IPS-15b (cell line): ENCODE measurements at regions not wholly inside any gene's neighbourhood (a gene's known extent, or its start where the extent isn't known, plus 50 kb on each side); places are given as distances from the start of the nearest gene placed in this dataset.

Source experiments
- H3K27me3 ChIP-seq: one replicate; pipeline ENCODE4 v1.6.1; 2013; ENCODE audit warnings: low read length; ENCODE audit not compliant: control insufficient read depth, insufficient read depth
- H3K36me3 ChIP-seq: one replicate; pipeline ENCODE4 v1.6.1; 2013; ENCODE audit warnings: low read length; ENCODE audit not compliant: control insufficient read depth, insufficient read depth
- H3K4me1 ChIP-seq: one replicate; pipeline ENCODE4 v1.6.1; 2013; ENCODE audit warnings: mild to moderate bottlenecking, low read length; ENCODE audit not compliant: control insufficient read depth, insufficient read depth
- H3K4me3 ChIP-seq: one replicate; pipeline ENCODE4 v1.5.1; 2013; ENCODE audit warnings: low read depth, low read length
- H3K9ac ChIP-seq: one replicate; pipeline ENCODE4 v1.6.1; 2013; ENCODE audit warnings: low read depth, mild to moderate bottlenecking, low read length
- H3K9me3 ChIP-seq: one replicate; pipeline ENCODE4 v1.6.1; 2013; ENCODE audit warnings: mild to moderate bottlenecking, low read length; ENCODE audit not compliant: control insufficient read depth, insufficient read depth

DNA sequence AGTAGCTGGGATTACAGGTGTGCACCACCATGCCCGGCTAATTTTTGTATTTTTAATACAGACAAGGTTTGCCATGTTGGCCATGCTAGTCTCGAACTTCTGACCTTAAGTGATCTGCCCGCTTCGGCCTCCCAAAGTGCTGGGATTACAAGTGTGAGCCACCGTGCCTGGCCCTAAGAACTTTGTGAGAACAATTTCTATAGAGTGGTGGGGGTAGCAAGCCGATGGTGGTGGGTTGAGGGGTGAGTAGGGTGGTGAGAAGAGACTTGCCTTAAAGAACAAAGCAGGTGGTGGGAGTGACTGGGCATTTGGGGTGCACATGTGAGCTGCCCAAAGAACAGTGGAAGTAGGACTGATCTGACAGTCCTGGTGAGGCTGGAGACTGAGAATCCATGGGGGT is 76.0 kb upstream of the ASB18 start:
- Histone ChIP-seq H3K4me1 (peaks cover 2% of the 10 kb centered on the region), H3K9me3 (no peaks in the 10 kb centered on the region), H3K27me3 (no peaks in the 10 kb centered on the region), H3K9ac (no peak overlapping the region), H3K36me3 (peaks cover 7% of the 10 kb centered on the region), H3K4me3 (no peak overlapping the region)

GRCh38 chr2:236341067-236341466 is 76.9 kb upstream of the ASB18 start:
- Histone ChIP-seq H3K36me3 (peaks cover 7% of the 10 kb centered on the region), H3K9me3 (no peaks in the 10 kb centered on the region), H3K9ac (no peak overlapping the region), H3K4me3 (no peak overlapping the region), H3K4me1 (peaks cover 2% of the 10 kb centered on the region), H3K27me3 (no peaks in the 10 kb centered on the region)

GRCh38 chr2:236341721-236342120 is 77.5 kb upstream of the ASB18 start:
- Histone ChIP-seq H3K36me3 (peaks cover 7% of the 10 kb centered on the region), H3K27me3 (no peaks in the 10 kb centered on the region), H3K4me1 (peaks cover 2% of the 10 kb centered on the region), H3K9ac (no peak overlapping the region), H3K9me3 (no peaks in the 10 kb centered on the region), H3K4me3 (no peak overlapping the region)

GRCh38 chr2:236342507-236342906 is 78.3 kb upstream of the ASB18 start:
- H3K4me1 ChIP-seq, result peaks cover 2% of the 10 kb centered on the region
- H3K36me3 ChIP-seq, result peaks cover 7% of the 10 kb centered on the region
- H3K4me3 ChIP-seq, result no peak overlapping the region
- no peaks in the 10 kb centered on the region for H3K9me3 ChIP-seq
- H3K27me3 ChIP-seq, result no peaks in the 10 kb centered on the region
- H3K9ac ChIP-seq, result no peak overlapping the region

- Histone ChIP-seq H3K9ac (no peak overlapping the region), H3K4me1 (peaks cover 2% of the 10 kb centered on the region)
Observed at GRCh38 chr2:236342951-236343350, 78.7 kb upstream of the ASB18 start.

GRCh38 chr2:236343400-236344161 is 79.4 kb upstream of the ASB18 start:
- no peaks in the 10 kb centered on the region for H3K27me3 ChIP-seq
- H3K4me3 ChIP-seq, result no peak overlapping the region
- no peak overlapping the region for H3K9ac ChIP-seq
- peaks cover 7% of the 10 kb centered on the region for H3K36me3 ChIP-seq
- no peaks in the 10 kb centered on the region for H3K9me3 ChIP-seq
- peaks cover 2% of the 10 kb centered on the region for H3K4me1 ChIP-seq

More at GRCh38 chr2:236342951-236343350, 78.7 kb upstream of the ASB18 start:
- Histone ChIP-seq H3K4me3 (no peak overlapping the region), H3K36me3 (peaks cover 7% of the 10 kb centered on the region), H3K27me3 (no peaks in the 10 kb centered on the region), H3K9me3 (no peaks in the 10 kb centered on the region)

- peaks cover 7% of the 10 kb centered on the region for H3K36me3 ChIP-seq
- H3K9me3 ChIP-seq, result no peaks in the 10 kb centered on the region
- no peak overlapping the region for H3K4me3 ChIP-seq
- H3K27me3 ChIP-seq, result no peaks in the 10 kb centered on the region
- H3K4me1 ChIP-seq, result peaks cover 2% of the 10 kb centered on the region
- H3K9ac ChIP-seq, result no peak overlapping the region
Observed at GRCh38 chr2:236344446-236344845, 80.2 kb upstream of the ASB18 start.

DNA sequence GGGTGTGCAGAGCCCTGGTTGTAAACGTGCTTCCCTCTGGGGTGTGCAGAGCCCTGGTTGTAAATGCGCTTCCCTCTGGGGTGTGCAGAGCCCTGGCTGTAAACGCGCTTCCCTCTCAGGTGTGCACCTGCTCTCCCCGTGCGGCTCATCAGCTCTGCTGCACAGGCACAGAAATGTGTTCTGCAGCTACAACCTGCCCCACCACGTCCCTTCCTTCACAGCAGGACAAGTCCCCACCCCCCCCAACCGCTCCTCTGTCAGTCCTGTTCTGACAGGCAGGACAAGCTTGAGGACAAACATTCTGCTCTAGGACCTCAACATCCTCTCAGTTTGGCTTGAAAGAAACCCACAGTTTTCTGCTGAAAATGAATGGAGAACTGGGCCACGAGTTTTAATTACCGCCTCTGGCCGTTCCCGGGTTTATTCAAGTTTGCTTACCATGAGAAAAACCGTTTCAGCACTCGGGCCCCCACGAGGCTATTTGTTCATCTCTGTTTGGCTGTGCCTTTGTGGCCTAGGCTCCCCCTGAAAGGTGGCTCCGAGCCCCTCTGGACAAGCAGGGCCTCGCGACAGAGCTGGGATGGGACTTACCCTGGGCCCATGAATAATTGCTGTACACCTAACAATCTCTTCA is 81.0 kb upstream of the ASB18 start:
- H3K36me3 ChIP-seq, result peaks cover 7% of the 10 kb centered on the region
- no peak overlapping the region for H3K9ac ChIP-seq
- no peak overlapping the region for H3K4me3 ChIP-seq
- no peaks in the 10 kb centered on the region for H3K9me3 ChIP-seq
- H3K4me1 ChIP-seq, result peaks cover 2% of the 10 kb centered on the region
- no peaks in the 10 kb centered on the region for H3K27me3 ChIP-seq

- Histone ChIP-seq H3K9me3 (no peaks in the 10 kb centered on the region), H3K4me1 (peaks cover 2% of the 10 kb centered on the region), H3K27me3 (no peaks in the 10 kb centered on the region), H3K4me3 (no peak overlapping the region), H3K36me3 (peaks cover 7% of the 10 kb centered on the region), H3K9ac (no peak overlapping the region)
Observed at GRCh38 chr2:236346366-236346765, 82.2 kb upstream of the ASB18 start.

DNA sequence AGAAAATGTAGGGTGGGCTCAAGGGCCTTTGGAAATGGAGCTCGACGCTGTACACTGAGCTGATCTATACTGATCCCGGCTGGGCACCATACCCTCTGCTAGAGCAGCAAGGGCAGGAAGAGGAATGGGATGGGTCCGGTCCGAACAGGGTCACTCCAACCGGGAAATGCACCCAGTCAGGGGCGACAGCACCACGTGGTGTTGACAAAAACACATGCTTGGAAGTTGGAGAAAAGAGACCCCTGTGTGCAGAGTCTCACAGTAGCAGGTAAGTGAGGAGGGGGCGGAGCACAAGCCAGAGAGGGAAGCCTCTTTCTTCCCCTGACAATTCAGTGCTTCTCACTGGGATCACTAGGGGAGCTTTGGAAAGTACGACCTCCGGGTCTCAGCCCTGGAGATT is 84.1 kb upstream of the ASB18 start:
- Histone ChIP-seq H3K9me3 (no peaks in the 10 kb centered on the region), H3K4me3 (no peak overlapping the region), H3K36me3 (no peaks in the 10 kb centered on the region), H3K4me1 (peaks cover 9% of the 10 kb centered on the region), H3K27me3 (no peaks in the 10 kb centered on the region), H3K9ac (no peak overlapping the region)

- peaks cover 7% of the 10 kb centered on the region for H3K4me1 ChIP-seq
- H3K9ac ChIP-seq, result no peak overlapping the region
- H3K36me3 ChIP-seq, result no peaks in the 10 kb centered on the region
Observed at GRCh38 chr2:236348976-236349375, 84.8 kb upstream of the ASB18 start.

DNA sequence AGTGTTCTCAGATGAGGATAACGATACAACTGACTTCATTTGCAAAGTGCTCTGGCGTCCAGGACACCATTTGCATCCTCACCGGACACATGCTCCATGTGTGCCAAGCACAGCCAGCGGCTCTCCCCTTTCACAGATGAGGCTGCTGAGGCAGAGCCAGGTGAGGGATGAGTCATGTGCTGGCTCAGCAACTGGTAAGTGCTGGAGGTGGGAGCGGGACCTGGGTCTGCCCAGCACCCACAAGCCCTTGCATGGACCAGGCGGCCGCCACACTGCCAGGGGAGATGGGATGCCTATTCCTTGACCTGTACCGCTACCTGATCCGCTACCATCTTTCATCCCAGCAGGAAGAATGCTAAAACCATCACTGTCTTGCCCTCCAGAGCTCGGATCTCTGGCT is 86.2 kb upstream of the ASB18 start:
- H3K27me3 ChIP-seq, result no peaks in the 10 kb centered on the region
- no peaks in the 10 kb centered on the region for H3K36me3 ChIP-seq
- no peak overlapping the region for H3K9ac ChIP-seq
- H3K4me1 ChIP-seq, result peaks cover 7% of the 10 kb centered on the region
- H3K4me3 ChIP-seq, result no peak overlapping the region
- H3K9me3 ChIP-seq, result no peaks in the 10 kb centered on the region

More at GRCh38 chr2:236348976-236349375, 84.8 kb upstream of the ASB18 start:
- no peaks in the 10 kb centered on the region for H3K27me3 ChIP-seq
- no peaks in the 10 kb centered on the region for H3K9me3 ChIP-seq
- no peak overlapping the region for H3K4me3 ChIP-seq
